A673 (cell line): ENCODE measurements at regions not wholly inside any gene's neighbourhood (a gene's known extent, or its start where the extent isn't known, plus 50 kb on each side); places are given as distances from the start of the nearest gene placed in this dataset.

ENCODE experiments used
- EZH2 ChIP-seq: fragments of 200-600 bp; sonication (generic); IDR thresholded peaks from 2 replicates; pipeline ENCODE4 v1.6.1; 2017; ENCODE audit warnings: borderline replicate concordance, low read depth, mild to moderate bottlenecking, mixed read lengths, antibody characterized with exemption, low read length; ENCODE audit not compliant: poor library complexity, severe bottlenecking
- TF ChIP-seq, protein P1 (sequence below): fragments of 300-800, 200-600 bp; sonication (generic); conservative IDR thresholded peaks from 2 replicates; pipeline ENCODE4 v1.5.1; 2017; ENCODE audit warnings: low read depth, mild to moderate bottlenecking, antibody characterized with exemption, low read length, moderate library complexity, mixed read lengths

DNA sequence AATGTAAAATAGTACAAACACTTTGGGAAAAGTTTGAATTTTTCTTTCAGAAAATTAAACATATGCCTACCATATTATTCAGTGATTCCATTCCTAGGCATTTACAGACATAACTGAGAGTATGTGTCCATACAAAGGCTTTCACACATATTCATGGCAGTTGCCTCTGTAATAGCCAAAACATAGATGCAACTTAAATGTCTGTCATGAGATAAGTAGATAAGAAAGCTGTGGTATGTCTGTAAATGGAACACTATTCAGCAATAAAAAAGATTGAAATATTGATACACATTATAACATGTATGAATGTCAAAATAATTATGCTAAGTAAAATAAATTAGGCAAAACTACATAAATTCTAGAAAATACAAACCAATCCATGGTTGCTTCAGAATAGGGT is 964.5 kb upstream of the MBL2 start:
- TF ChIP-seq, protein P1, sequence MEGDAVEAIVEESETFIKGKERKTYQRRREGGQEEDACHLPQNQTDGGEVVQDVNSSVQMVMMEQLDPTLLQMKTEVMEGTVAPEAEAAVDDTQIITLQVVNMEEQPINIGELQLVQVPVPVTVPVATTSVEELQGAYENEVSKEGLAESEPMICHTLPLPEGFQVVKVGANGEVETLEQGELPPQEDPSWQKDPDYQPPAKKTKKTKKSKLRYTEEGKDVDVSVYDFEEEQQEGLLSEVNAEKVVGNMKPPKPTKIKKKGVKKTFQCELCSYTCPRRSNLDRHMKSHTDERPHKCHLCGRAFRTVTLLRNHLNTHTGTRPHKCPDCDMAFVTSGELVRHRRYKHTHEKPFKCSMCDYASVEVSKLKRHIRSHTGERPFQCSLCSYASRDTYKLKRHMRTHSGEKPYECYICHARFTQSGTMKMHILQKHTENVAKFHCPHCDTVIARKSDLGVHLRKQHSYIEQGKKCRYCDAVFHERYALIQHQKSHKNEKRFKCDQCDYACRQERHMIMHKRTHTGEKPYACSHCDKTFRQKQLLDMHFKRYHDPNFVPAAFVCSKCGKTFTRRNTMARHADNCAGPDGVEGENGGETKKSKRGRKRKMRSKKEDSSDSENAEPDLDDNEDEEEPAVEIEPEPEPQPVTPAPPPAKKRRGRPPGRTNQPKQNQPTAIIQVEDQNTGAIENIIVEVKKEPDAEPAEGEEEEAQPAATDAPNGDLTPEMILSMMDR, result no peak
- TF ChIP-seq EZH2, result no peak
